AG10803 (cell line): ENCODE measurements at regions not wholly inside any gene's neighbourhood (a gene's known extent, or its start where the extent isn't known, plus 50 kb on each side); places are given as distances from the start of the nearest gene placed in this dataset.

Source experiments
- DNase-seq: peaks from one replicate; pipeline ENCODE4 v3.0.0; 2010; ENCODE audit warnings: low read depth
- H3K4me3 ChIP-seq: 2 replicates; pipeline ENCODE4 v1.5.1; 2011; ENCODE audit warnings: mild to moderate bottlenecking, low read length, control low read depth
- TF ChIP-seq, protein P1 (sequence below): conservative IDR thresholded peaks from 2 replicates; pipeline ENCODE4 v1.5.1; 2011; ENCODE audit warnings: mild to moderate bottlenecking, low read length, control low read depth, inconsistent platforms

DNA sequence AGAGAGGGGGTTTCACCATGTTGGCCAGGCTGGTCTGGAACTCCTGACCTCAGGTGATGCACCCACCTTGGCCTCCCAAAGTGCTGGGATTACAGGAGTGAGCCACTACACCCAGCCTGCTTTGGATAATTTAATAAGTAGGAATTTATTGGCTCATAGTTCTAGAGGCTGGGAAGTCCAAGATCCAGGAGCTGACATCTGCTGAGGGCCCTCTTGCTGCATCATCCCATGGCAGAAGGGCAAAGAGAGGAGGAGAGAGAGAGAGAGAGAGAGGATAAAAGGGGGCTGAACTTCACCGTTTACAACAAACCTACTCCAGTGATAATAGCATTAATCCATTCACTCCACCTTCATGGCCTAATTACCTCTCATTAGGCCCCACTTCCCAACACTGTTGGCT is 62.0 kb upstream of the HES1 start:
- TF ChIP-seq, protein P1, sequence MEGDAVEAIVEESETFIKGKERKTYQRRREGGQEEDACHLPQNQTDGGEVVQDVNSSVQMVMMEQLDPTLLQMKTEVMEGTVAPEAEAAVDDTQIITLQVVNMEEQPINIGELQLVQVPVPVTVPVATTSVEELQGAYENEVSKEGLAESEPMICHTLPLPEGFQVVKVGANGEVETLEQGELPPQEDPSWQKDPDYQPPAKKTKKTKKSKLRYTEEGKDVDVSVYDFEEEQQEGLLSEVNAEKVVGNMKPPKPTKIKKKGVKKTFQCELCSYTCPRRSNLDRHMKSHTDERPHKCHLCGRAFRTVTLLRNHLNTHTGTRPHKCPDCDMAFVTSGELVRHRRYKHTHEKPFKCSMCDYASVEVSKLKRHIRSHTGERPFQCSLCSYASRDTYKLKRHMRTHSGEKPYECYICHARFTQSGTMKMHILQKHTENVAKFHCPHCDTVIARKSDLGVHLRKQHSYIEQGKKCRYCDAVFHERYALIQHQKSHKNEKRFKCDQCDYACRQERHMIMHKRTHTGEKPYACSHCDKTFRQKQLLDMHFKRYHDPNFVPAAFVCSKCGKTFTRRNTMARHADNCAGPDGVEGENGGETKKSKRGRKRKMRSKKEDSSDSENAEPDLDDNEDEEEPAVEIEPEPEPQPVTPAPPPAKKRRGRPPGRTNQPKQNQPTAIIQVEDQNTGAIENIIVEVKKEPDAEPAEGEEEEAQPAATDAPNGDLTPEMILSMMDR, result no peak
- H3K4me3 ChIP-seq, result no peak overlapping the region
- DNase-seq, result no peak

DNA sequence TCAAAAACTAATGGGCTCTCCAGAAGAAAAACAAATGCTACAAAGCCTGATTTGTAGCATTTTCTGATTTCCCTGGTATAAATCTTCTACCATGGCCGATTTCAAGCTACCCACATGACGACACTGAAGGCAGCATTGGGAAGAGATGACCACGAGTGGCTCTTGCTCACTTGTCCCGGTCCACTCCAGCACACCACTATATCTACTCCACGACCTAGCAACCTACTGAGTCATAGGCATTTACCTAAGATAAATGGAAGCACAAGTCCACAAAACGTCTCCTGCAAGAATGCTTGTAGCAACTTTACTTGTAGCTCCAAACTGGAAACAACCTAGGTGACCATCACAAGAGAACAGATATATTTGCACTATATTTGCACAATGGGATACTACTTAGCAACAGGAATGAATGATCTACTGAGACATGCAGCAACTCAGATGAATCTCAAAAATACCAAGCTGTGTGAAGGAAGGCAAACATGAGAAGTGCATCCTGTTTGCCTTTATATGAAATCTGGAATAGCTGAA is 60.8 kb upstream of the HES1 start:
- no peak for DNase-seq
- H3K4me3 ChIP-seq, result no peak overlapping the region
- TF ChIP-seq, protein P1, result no peak

DNA sequence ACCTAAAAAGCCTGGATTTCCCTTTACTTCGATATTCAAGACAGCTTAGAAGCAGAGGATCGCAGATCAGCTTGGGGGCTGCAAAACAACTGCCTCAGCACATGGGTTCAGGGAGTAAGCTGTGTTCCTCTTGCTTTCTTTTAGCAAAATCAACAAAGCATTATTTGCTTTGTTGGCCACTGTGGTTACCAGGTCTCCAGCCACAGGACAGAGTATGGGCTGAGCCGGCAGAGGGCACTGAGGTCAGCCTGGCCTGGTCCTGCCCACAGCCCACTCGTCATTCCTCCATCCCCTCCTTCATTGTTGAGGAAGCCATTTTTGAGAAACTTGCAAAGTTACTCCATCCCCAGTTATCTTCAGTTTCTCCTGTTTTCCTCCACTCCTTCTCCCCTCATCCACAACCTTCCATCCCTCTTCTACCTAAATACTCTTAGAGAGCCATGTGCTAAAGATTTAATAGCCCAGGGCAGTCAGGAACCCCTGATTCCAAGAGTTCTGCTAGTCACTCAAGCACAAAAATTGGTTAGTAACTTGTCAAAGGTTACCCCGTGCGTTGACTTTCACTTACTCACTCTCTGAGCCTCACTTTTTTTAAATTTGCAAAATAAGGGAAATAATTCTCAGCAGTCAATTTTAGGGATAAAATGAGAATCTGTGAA is 60.0 kb upstream of the HES1 start:
- H3K4me3 ChIP-seq, result no peak overlapping the region
- no peak for DNase-seq
- TF ChIP-seq, protein P1, result no peak

DNA sequence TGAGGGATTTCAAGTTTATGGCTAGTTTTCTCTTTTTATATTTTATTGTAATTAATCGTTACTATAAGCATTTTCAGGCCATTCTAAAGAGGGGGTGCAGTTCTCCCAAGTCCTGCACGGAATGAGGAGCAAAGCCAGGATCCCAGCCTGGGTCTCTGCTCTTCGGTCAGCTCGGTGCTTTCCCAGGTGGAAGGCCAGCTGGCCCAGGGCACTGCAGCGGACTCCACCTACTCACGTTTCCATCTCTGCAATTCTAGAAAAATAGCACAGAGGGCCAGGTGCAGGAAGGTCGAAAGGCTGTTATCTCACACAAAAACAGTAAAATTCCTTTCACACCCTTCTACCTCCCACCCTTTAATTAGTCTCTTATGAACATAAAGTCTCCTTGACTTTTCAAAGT is 59.5 kb upstream of the HES1 start:
- TF ChIP-seq, protein P1, result no peak
- DNase-seq, result no peak
- H3K4me3 ChIP-seq, result no peak overlapping the region

DNA sequence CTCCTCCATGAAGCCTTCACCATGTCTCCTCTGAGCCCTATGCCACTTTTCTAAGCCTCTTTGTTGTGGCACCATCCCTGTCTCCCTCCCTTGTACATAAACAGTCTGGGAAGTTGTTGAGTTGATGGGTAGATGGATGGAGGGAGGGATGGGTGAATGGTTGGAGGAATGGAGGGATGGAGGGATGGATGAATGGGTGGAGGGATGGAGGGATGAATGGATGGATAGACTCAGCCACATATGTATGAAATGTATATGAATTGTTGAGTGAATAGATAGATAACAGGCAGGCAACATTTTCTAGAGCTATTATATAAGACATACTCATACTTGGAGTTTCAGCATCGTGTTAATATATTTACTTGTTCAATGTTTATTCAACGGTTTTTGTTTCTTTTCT is 58.3 kb upstream of the HES1 start:
- TF ChIP-seq, protein P1, result no peak
- DNase-seq, result no peak
- no peak overlapping the region for H3K4me3 ChIP-seq

DNA sequence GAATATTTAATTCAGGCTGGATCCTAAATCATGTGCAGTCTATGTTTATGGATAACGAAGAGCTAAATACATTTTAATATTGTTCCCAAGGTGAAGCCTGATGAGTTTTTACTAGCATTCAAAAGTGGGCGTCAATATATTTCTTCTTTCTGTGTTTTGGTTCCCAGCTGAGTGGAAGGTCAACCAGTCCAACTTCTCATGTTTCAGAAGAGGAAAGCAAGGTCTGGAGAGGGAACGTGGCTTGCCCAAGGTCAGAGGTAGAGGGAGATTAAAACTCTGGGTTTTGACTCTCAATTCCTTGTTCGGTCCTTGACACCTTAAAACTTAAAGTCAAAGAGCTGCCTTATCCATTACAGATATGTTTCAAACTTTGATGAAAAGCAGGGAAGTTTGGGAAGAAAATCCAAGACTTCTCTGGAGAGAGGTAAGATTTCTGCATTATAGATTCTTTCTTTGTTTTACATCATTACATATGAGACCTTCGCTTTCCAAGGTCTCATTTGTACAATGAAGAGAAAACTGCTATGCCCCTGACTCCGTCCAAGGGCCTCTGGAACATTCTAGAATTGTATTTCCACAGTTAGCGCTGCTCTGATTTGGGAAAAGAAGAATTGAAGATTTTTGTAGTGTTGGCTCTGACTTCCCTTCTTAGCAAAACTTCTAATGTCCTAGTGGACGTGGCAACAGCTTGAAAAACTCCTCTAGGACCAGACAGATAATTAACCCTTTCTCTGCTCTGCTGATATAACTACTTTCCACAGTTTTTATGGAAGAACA is 57.7 kb upstream of the HES1 start:
- no peak for DNase-seq
- H3K4me3 ChIP-seq, result no peak overlapping the region
- TF ChIP-seq, protein P1, result no peak
